ENCODE measurements at regions not wholly inside any gene's neighbourhood (a gene's known extent, or its start where the extent isn't known, plus 50 kb on each side); places are given as distances from the start of the nearest gene placed in this dataset.
A peak's percentile ranks its signal among the peaks of the same experiment; 100 is the strongest.

- DNase-seq, result no peak
Measured at GRCh38 chr3:43867436-43868072, 176.8 kb downstream of the ABHD5 start.

DNA sequence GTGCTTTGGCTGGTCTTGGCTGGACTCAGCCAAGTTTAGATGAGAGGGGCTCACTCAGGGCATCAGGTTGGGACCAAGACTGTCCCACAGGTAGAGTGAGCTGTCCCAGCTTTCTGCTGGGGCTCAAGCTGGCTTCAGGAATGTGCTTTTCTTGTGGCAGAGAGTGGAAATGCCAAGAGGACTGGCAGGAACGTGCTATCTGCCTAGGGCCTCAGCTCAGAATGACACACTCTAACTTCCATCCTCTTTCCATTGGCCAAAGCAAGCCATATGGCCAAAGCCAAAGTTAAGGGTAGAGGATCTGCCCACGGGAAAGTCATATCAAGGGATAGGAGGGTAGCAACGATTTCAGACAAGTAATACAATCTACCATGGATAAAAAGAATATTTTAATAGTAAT lies 178.8 kb downstream of the ABHD5 start:
- no peak for DNase-seq

GRCh38 chr3:43870120-43870519 lies 179.4 kb downstream of the ABHD5 start:
- DNase-seq, result no peak

DNA sequence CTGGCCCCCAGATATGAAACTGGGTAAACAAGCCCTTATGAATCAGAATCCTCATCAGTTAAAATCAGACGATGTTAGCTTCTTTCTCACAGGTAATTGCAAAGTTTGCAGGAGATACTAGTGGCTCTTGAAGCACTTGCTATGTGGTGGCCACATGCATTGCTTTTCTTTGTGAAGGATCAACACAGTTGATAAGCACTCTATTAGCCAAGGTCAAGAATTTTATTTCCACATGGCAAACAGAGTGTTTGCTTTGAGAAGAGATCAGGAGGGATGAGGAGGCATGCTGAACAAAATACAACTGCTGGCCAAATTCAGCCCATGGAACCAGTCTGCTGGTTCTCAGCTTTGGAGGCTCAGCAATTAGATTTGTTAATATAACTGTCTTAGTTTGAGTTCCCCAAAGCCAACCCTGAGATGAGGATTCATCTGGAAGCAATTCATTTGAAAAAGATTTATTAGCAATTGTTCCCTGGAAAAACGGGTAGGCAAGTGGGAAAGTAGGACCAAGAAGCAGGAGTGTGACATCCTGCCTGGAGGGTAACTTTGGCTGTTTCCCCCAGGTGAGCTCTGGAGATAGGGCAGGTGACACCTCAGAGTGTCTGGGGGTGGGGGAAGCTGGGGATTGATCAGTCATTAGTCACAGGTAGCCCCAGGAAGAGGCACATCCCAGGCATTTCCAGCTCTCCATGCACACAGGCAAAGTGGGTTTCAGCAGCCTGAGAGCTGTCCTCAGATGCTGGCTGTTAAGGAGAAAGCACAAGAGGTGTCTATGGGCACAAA lies 180.3 kb downstream of the ABHD5 start:
- DNase-seq, result no peak

DNA sequence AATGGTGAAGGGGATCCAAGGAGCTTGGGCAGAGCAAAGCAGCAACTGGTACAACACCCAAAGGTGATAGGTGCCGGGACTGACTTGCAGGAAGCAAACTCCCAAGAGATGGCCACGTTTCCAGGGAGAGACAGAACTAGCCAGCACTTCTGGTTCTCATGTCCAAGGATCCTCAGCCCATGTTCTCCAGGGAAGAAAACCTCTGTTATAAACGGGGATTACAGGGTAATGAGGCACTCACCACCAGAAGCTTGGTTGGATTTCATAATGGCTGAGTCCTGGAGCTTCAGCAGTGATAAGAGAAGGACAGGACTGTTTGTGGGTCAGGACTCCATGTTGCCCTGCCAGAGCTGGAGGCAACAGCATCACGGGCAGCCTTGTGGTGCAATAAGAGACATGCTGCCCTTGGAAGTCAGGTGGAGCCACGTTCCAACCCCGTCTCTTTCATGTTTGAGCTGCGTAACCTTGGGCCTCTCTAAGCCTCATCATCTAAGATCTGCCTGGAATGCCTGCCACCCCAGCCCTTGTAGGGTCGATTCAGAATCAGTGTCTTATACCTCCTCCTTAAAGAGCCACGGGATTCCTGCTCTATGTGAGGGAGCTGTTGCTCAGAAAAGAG lies 181.0 kb downstream of the ABHD5 start:
- no peak for DNase-seq

DNA sequence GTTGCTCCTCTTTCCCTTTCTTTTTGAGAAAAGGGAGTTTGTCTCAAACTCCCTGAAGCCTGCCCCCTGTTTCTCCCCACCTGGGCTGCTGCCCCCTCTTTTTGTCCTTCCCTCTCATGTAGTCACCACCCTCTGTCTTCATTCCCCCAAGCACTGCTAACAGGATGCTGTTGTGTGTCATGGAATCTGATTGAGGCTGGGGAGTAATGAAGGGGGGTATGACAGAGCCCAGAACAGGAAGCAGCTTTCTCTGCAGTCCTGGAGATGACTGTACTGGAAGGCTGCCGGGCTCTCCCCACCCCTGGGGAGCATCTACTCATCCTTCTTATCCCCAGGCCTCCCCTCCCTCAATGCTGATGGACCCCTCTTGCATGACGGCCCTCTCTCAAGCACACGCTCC lies 181.6 kb downstream of the ABHD5 start:
- DNase-seq, result no peak

GRCh38 chr3:43872901-43873300 lies 182.2 kb downstream of the ABHD5 start:
- DNase-seq, result no peak

GRCh38 chr3:43873723-43874122 lies 183.0 kb downstream of the ABHD5 start:
- no peak for DNase-seq

DNA sequence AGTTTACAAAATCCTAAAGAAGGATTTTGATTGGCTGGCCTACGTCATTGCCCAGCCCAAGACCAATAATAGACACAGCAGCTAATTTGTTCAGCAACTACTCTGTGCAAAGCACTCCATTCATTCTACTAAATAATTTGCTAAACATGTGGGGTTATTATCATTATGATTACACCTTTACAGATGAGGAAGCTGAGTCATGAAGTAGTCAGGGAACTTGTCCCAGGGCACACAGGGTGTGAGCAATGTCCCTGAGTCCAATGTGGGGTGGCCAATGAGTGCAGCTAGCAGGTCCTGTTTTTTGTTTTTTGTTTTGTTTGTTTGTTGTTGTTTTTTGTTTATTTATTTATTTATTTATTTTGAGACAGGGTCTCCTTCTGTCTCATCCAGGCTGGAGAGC lies 183.6 kb downstream of the ABHD5 start:
- DNase-seq, result no peak

- no peak for DNase-seq
Measured at GRCh38 chr3:43874731-43875130, 184.0 kb downstream of the ABHD5 start.

GRCh38 chr3:43876648-43877047 lies 185.9 kb downstream of the ABHD5 start:
- no peak for DNase-seq

- no peak for DNase-seq
Measured at GRCh38 chr3:43879166-43879565, 188.4 kb downstream of the ABHD5 start.

DNA sequence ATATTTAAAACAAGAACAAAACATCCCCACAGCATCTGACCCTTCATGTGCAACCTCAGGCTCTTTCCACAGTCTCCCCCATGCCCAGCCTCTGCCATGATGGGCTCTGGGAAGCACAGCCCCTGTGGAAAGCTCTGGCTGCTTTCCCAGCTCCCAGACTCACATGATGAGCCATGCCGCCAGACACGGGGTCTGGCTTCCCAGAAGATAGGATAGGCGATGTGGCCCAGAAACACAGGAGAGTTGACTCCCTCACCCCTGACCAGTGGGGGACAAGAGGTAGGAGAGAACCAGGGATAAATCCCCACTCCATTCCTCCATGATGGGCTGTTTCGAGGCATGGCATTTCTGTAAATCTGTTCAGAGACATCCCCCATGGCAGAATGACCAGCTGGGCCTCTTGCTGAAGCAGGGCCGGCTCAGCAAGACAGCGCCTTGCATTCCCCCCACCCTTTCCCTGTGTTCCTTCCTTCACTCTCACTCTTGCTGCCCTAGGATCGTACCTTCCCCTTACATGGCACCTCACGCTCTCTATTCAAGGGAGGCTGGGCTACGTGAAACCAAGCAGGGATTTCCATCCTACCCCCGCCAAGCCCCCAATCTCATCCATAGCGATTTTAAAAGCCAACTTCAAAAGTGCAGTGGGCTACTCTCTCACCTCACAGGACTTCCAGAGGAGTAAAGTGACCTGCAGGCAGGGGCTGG lies 192.4 kb downstream of the ABHD5 start:
- no peak for DNase-seq

- no peak for DNase-seq
Measured at GRCh38 chr3:43883729-43884396, 193.1 kb downstream of the ABHD5 start.

DNA sequence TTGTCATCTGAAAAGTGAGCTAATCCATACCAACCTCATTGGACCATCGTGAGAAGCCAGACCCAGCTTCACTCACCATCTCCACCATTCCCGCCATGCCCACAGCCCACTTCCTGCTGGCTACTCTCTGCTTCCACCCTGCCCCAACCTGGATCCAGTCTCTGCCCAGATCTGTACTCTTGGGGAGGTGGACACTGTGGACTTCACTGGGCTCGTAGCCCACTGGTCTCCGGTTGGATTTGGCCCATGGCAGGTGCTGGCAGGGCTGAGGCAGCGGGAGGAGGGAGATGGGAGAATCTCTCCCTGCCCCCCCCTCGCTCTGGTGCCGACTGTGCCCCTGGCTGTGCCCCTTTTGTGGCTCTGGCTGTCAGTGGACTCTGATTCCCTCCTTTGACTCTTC lies 193.8 kb downstream of the ABHD5 start:
- DNase-seq, result no peak

GRCh38 chr3:43885908-43886618 lies 195.3 kb downstream of the ABHD5 start:
- no peak for DNase-seq

DNA sequence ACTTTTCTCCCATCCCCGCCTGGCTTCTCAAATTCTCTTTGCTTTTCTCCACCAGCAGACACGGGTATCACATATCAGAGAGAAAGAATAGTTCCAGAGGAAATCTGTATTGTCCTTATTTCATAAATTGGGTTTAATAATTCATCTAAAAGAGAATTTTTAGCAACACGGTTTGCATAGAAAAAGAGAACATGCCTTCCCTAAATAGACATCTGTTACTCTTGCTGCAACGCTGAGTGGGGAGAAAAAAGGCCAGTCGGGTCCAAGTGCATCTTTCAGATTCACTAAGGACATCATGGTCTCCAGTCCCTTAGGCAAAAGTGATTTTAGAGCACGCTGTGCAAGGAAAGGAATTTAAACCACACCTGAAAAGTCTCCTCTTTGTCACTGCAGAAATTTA lies 201.3 kb downstream of the ABHD5 start:
- DNase-seq, result no peak

DNA sequence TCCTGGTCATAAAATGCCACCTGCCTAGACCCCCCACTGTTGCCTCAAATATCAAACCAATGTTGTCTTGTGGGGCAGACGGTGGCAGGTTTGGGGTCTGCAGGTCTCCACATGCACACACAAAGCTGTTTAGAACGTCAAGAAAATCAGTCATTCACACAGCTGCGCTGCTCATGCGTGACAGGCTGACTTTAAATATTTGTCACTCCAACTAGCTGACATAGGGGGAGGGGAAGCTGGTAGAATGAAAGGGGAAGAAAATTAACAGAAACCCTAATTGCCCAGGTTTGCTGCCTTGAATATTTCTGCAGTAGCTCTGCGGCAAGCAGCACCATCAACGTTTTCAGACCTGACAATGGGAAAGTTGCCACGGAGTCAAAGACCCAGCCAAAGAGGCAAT lies 201.8 kb downstream of the ABHD5 start:
- no peak for DNase-seq

DNA sequence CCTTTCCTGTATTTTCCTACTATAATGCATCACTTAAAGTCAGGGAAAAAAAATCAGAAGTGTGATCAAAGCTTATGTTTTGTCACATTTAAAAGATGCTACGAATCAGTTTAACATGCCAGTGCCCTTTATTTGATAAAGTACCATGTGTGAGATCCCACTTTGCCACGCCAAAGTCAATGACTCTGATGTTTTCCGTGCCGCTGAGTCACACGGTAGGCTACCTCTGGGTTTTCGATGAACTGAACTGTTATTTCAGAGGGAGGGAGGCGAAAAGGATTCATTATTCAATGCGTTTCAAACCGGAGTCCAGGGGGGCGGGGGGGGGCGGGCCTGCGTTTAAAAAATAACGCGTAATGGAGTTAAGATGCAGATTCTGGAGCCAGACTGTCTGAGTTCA lies 203.0 kb downstream of the ABHD5 start:
- DNase-seq, result peak in 1 of 2 experiments; percentile 23

- DNase-seq, result peak; percentile 2 to 30
Measured at GRCh38 chr3:43894176-43895049, 203.7 kb downstream of the ABHD5 start.

DNA sequence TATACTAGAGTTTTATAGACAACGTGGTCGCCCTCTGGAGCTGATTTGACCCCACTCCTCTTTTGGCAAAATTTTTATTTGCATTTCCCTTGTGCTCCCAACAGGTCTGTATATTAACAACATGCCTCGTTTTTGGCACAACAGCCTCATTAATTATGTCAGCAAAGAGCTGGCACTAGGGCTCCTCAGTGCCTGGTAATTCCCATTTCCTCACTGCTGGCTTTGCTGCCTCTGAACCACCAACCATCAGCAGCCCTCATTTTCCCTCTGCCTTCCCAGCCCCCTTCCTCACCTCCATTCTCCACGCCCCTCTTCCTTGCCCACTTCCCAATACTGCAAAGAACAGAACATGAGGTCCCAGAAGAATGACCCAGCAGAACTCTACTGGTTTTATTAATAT lies 204.8 kb downstream of the ABHD5 start:
- no peak for DNase-seq
